SK-N-SH (cell line): ENCODE measurements at regions not wholly inside any gene's neighbourhood (a gene's known extent, or its start where the extent isn't known, plus 50 kb on each side); places are given as distances from the start of the nearest gene placed in this dataset.

Experiments
- CTCF ChIA-PET: fragments of 300-600, 350-600 bp; formaldehyde crosslinking; extraction: SDS; loops from one replicate; lab custom pipeline; 2021; lab: Yijun Ruan, JAX
- POLR2A ChIA-PET: fragments of 350-600 bp; sonication (Branson Sonifier 250); formaldehyde crosslinking; extraction: SDS; loops from one replicate; lab custom pipeline; 2020; ENCODE audit warnings: antibody characterized with exemption, inconsistent platforms; lab: Yijun Ruan, JAX
- DNase-seq: peaks from one replicate; pipeline ENCODE4 v3.0.0; 2012
- H2AFZ ChIP-seq: fragments of 200-600 bp; sonication (generic); 2 replicates; pipeline ENCODE4 v1.8.1; 2016; ENCODE audit warnings: antibody characterized with exemption, mild to moderate bottlenecking, low read depth
- H3F3A ChIP-seq: fragments of 200-600 bp; sonication (generic); replicated peaks from 2 replicates; pipeline ENCODE3; 2016; ENCODE audit warnings: antibody characterized with exemption, mild to moderate bottlenecking; ENCODE audit not compliant: insufficient read depth
- H3K27ac ChIP-seq, 2 experiments: fragments of 200-500 bp in 1 of 2; fragments of 200-600 bp in 1 of 2; sonication (Bioruptor generic) in 1 of 2; sonication (generic), shearing (Covaris generic) in 1 of 2; 2 replicates each; pipeline versions ENCODE4 v1.5.1 to v1.6.1; 2014 to 2016; ENCODE audit warnings: low read depth in 2 of 2, inconsistent platforms in 1 of 2, low read length in 1 of 2, mild to moderate bottlenecking in 1 of 2, mixed read lengths in 1 of 2
- H3K27me3 ChIP-seq: fragments of 200-600 bp; sonication (generic), shearing (Covaris generic); 2 replicates; pipeline ENCODE4 v1.6.1; 2016; ENCODE audit warnings: mixed run types; ENCODE audit not compliant: insufficient read depth
- H3K36me3 ChIP-seq, 2 experiments: fragments of 200-500 bp in 1 of 2; fragments of 200-600 bp in 1 of 2; sonication (Bioruptor generic) in 1 of 2; sonication (generic) in 1 of 2; replicated peaks in 1 of 2; 2 replicates each; pipeline versions ENCODE3 to v1.5.1; 2014 to 2016; ENCODE audit warnings: low read length in 1 of 2, mild to moderate bottlenecking in 1 of 2; ENCODE audit not compliant: insufficient read depth in 2 of 2, control insufficient read depth in 1 of 2
- H3K4me1 ChIP-seq, 2 experiments: fragments of 200-500 bp in 1 of 2; fragments of 200-600 bp in 1 of 2; sonication (Bioruptor generic) in 1 of 2; sonication (generic), shearing (Covaris generic) in 1 of 2; 2 replicates each; pipeline versions ENCODE4 v1.5.1 to v1.6.1; 2014 to 2016; ENCODE audit warnings: low read depth in 1 of 2, low read length in 1 of 2, mixed run types in 1 of 2; ENCODE audit not compliant: insufficient read depth in 2 of 2, control insufficient read depth in 1 of 2
- H3K4me2 ChIP-seq: fragments of 200-600 bp; sonication (generic), shearing (Covaris generic); 2 replicates; pipeline ENCODE4 v1.6.1; 2017; ENCODE audit warnings: mixed run types
- H3K4me3 ChIP-seq, 2 experiments: fragments of 200-500 bp in 1 of 2; fragments of 200-600 bp in 1 of 2; sonication (Bioruptor generic) in 1 of 2; sonication (generic), shearing (Covaris generic) in 1 of 2; 2 replicates each; pipeline versions ENCODE4 v1.5.1 to v1.8.1; 2014 to 2016; ENCODE audit warnings: low read depth in 2 of 2, inconsistent platforms in 1 of 2, low read length in 1 of 2, mild to moderate bottlenecking in 1 of 2, mixed read lengths in 1 of 2, moderate library complexity in 1 of 2
- H3K79me2 ChIP-seq: fragments of 200-600 bp; sonication (generic); 2 replicates; pipeline ENCODE4 v1.8.1; 2017; ENCODE audit warnings: mild to moderate bottlenecking; ENCODE audit not compliant: insufficient read depth
- H3K9ac ChIP-seq: fragments of 200-600 bp; sonication (generic); 2 replicates; pipeline ENCODE4 v1.6.1; 2017; ENCODE audit warnings: mixed run types
- H3K9me2 ChIP-seq: fragments of 200-600 bp; sonication (generic); 2 replicates; pipeline ENCODE4 v1.6.1; 2017; ENCODE audit warnings: mixed run types
- H3K9me3 ChIP-seq: fragments of 200-600 bp; sonication (generic); 2 replicates; pipeline ENCODE4 v1.6.1; 2017; ENCODE audit warnings: mixed run types, mild to moderate bottlenecking, moderate library complexity
- H4K20me1 ChIP-seq: fragments of 200-600 bp; sonication (generic); 2 replicates; pipeline ENCODE4 v1.6.1; 2017; ENCODE audit warnings: mild to moderate bottlenecking, mixed run types; ENCODE audit not compliant: insufficient read depth
- ELF1 ChIP-seq: IDR thresholded peaks from 2 replicates; pipeline ENCODE4 v1.4.0; 2012
- EP300 ChIP-seq, 2 experiments: IDR thresholded peaks; 2 replicates each; pipeline versions ENCODE4 v1.4.0 to v1.6.1; 2012; ENCODE audit warnings: borderline replicate concordance in 1 of 2, low read depth in 1 of 2, low read length in 1 of 2
- FOXM1 ChIP-seq: IDR thresholded peaks from 2 replicates; pipeline ENCODE4 v1.4.0; 2012; ENCODE audit warnings: low read depth, mild to moderate bottlenecking
- GABPA ChIP-seq: IDR thresholded peaks from 2 replicates; pipeline ENCODE4 v1.4.0; 2012; ENCODE audit warnings: low read depth, mild to moderate bottlenecking
- GATA2 ChIP-seq: sonication (generic); formaldehyde crosslinking; IDR thresholded peaks from 2 replicates; pipeline ENCODE4 v1.5.0; 2020; ENCODE audit warnings: mild to moderate bottlenecking, missing genetic modification reagents
- JUND ChIP-seq: IDR thresholded peaks from 2 replicates; pipeline ENCODE4 v1.4.0; 2012
- NFIC ChIP-seq: IDR thresholded peaks from 2 replicates; pipeline ENCODE4 v1.4.0; 2012; ENCODE audit warnings: borderline replicate concordance
- RAD21 ChIP-seq: IDR thresholded peaks from 2 replicates; pipeline ENCODE4 v1.6.1; 2012; ENCODE audit warnings: mild to moderate bottlenecking, low read length
- SIN3A ChIP-seq: IDR thresholded peaks from 2 replicates; pipeline ENCODE4 v1.6.1; 2012; ENCODE audit warnings: low read depth, mild to moderate bottlenecking, low read length, moderate library complexity, borderline replicate concordance
- WGBS: methylation state at CpG from one replicate; pipeline ENCODE4 v1.1.6; 2017; ENCODE audit warnings: low lambda C conversion rate; 5-methylcytosine and 5-hydroxymethylcytosine counted together
- TF ChIP-seq, protein P1 (sequence below): fragments of 150-350 bp; IDR thresholded peaks from 2 replicates; pipeline ENCODE4 v1.6.1; 2017; ENCODE audit warnings: antibody characterized with exemption, low read length, low read depth, borderline replicate concordance
- TF ChIP-seq, protein P2 (sequence below): IDR thresholded peaks from 2 replicates; pipeline ENCODE4 v1.6.1; 2012; ENCODE audit warnings: mild to moderate bottlenecking, low read depth, low read length, moderate library complexity

DNA sequence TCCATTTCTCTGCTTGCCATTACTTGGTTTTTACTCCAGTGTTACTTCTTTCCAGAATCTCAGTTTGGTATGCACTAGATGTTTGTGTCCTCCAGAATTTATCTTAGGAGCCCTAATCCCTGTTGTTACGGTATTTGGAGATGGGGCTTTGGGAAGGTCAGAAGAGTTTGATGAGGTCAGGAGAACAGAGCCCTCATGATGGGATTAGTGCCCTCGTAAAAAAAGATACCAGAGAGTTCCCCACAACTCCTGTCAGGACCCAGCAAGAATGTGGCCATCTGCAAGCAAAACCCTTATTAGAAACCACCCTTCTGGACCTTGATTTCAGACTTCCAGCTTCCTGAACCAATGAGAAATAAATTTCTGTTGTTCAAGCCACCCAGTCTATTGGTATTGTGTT lies 98.0 kb downstream of the ADAMTS1 start:
- Histone ChIP-seq H3F3A (no peaks in the 10 kb centered on the region), H4K20me1 (no peaks in the 10 kb centered on the region), H3K9me3 (no peaks in the 10 kb centered on the region), H2AFZ (no peak overlapping the region), H3K9ac (no peak overlapping the region), H3K27me3 (no peaks in the 10 kb centered on the region; the same call in 1 of the 2 replicates), H3K79me2 (no peaks in the 10 kb centered on the region), H3K4me1 (peaks cover 0 to 2% of the 10 kb centered on the region in 2 experiments; a peak in 1 of 4 replicates), H3K9me2 (no peaks in the 10 kb centered on the region), H3K4me3 (no peak overlapping the region), H3K4me2 (no peak overlapping the region), H3K27ac (no peak overlapping the region), H3K36me3 (no peaks in the 10 kb centered on the region)
- ChIA-PET CTCF (interaction anchor here (1.0 kb wide), 1 partner anchor 865 kb away, joined by 3 read pairs; no protein-coding TSS in a partner anchor), POLR2A (no interaction called here)
- TF ChIP-seq GATA2 (CRISPR knock-in tag) (no peak), SIN3A (no peak)
- no peak for DNase-seq
- 44% methylated on average over 2 of the region's 2 CpGs for WGBS

DNA sequence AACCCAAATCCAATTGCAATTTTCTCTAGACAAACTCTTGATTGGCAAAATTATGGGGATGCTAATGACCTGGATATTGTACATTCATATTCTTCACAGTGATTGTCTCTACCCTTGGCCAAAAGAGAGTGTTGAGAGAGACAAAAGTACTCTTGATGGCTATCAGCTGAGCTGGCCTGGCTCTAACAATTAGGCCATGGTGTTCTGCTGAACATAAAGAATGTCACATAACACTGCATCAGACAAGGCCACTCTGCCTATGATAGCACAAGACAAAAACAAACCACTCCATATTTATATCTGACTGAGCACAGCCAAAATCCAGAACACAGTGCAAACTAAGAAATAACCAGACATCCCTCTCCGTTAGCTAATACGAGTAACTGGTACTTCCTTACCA lies 101.7 kb downstream of the ADAMTS1 start:
- Histone ChIP-seq H3K9ac (no peak overlapping the region), H3K27me3 (no peaks in the 10 kb centered on the region; the same call in 1 of the 2 replicates), H3K9me3 (no peaks in the 10 kb centered on the region), H3K4me1 (peaks cover 0 to 2% of the 10 kb centered on the region in 2 experiments; a peak in 1 of 4 replicates), H3K9me2 (no peaks in the 10 kb centered on the region), H3K36me3 (no peaks in the 10 kb centered on the region), H4K20me1 (no peaks in the 10 kb centered on the region), H3K4me2 (no peak overlapping the region), H3K27ac (peak overlapping the region in 1 of 2 experiments; percentile 60; a peak in 1 of 4 replicates), H3K4me3 (no peak overlapping the region), H2AFZ (no peak overlapping the region), H3K79me2 (no peaks in the 10 kb centered on the region), H3F3A (no peaks in the 10 kb centered on the region)
- ChIA-PET CTCF (interaction anchor here (2.1 kb wide), 1 partner anchor 10 kb away, joined by 6 read pairs; no protein-coding TSS in a partner anchor), POLR2A (no interaction called here)
- DNase-seq: peak; percentile 27
- TF ChIP-seq FOXM1 (no peak), ELF1 (no peak), GABPA (no peak), GATA2 (CRISPR knock-in tag) (peak; percentile 71), EP300 (IDR thresholded peaks at IDR 0.05; ENCODE audit: borderline replicate concordance in 1 of 2, low read depth in 1 of 2, low read length in 1 of 2) (peak in 1 of 2 experiments; percentile 32; a peak in 1 of 4 replicates), RAD21 (no peak), NFIC (no peak), JUND (no peak)
- TF ChIP-seq, protein P1, sequence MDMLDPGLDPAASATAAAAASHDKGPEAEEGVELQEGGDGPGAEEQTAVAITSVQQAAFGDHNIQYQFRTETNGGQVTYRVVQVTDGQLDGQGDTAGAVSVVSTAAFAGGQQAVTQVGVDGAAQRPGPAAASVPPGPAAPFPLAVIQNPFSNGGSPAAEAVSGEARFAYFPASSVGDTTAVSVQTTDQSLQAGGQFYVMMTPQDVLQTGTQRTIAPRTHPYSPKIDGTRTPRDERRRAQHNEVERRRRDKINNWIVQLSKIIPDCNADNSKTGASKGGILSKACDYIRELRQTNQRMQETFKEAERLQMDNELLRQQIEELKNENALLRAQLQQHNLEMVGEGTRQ: no peak
- TF ChIP-seq, protein P2, sequence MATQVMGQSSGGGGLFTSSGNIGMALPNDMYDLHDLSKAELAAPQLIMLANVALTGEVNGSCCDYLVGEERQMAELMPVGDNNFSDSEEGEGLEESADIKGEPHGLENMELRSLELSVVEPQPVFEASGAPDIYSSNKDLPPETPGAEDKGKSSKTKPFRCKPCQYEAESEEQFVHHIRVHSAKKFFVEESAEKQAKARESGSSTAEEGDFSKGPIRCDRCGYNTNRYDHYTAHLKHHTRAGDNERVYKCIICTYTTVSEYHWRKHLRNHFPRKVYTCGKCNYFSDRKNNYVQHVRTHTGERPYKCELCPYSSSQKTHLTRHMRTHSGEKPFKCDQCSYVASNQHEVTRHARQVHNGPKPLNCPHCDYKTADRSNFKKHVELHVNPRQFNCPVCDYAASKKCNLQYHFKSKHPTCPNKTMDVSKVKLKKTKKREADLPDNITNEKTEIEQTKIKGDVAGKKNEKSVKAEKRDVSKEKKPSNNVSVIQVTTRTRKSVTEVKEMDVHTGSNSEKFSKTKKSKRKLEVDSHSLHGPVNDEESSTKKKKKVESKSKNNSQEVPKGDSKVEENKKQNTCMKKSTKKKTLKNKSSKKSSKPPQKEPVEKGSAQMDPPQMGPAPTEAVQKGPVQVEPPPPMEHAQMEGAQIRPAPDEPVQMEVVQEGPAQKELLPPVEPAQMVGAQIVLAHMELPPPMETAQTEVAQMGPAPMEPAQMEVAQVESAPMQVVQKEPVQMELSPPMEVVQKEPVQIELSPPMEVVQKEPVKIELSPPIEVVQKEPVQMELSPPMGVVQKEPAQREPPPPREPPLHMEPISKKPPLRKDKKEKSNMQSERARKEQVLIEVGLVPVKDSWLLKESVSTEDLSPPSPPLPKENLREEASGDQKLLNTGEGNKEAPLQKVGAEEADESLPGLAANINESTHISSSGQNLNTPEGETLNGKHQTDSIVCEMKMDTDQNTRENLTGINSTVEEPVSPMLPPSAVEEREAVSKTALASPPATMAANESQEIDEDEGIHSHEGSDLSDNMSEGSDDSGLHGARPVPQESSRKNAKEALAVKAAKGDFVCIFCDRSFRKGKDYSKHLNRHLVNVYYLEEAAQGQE: no peak
- 3% methylated on average over 2 of the region's 2 CpGs for WGBS
